Stimulated activated naive CD8-positive, alpha-beta T cell treated with anti-CD3 and anti-CD28 coated beads, Interleukin-15, Interleukin-2, amounts not matched to agents 100 U/mL and 50 U/mL, for 24 hours (primary cell): ENCODE measurements at regions not wholly inside any gene's neighbourhood (a gene's known extent, or its start where the extent isn't known, plus 50 kb on each side); places are given as distances from the start of the nearest gene placed in this dataset.
A peak's percentile ranks its signal among the peaks of the same experiment; 100 is the strongest.

Experiments used
- ATAC-seq: fragments of 150-1000 bp; cut with Tn5 transposase; one replicate; pipeline ENCODE4 v1.10.0; 2021
- DNase-seq: peaks from one replicate; pipeline ENCODE4 v3.0.0; 2021

DNA sequence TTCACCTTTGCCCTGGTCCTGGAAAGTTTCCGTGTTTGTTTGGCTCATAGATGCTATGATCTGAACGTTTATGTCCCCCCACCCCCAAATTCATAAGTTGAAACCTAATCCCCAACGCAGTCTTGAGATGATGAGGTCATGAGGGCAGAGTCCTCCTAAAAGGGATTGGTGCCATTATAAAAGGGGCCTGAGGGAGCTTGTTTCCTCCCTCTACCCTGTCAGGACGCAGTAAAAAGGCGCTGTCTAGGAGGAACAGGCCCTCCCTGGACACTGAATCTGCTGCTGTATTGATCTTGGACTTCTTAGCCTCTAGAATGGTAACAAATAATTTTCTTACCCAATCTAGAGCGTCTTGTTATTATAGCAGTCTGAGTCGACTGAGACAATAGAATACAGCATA lies 2190.6 kb upstream of the TENM3 start:
- no peak for ATAC-seq

GRCh38 chr4:180054291-180054690 lies 2188.9 kb upstream of the TENM3 start:
- DNase-seq = no peak
- ATAC-seq = no peak

More for the DNA sequence above, 2190.6 kb upstream of the TENM3 start:
- no peak for DNase-seq

DNA sequence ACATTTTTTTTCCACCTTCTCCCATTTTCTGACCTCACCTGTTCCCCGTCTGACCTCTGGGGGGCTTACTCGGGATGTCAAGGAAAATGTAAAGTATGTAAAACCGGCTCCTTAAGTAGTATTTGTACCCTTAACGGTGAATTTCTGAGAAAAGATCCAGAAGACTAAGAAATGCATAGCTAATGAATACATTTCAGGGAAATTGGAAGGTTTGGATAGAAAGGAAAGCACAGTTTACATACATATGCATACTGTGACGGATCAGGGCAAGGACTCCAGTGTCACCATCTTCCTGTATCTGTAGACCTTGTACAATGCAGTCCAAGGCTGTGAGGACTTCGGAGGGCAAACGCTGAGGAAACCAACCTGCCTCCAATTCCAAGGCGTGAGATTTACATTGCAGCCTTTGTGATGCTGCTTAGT lies 2185.9 kb upstream of the TENM3 start:
- no peak for ATAC-seq
- DNase-seq = no peak

DNA sequence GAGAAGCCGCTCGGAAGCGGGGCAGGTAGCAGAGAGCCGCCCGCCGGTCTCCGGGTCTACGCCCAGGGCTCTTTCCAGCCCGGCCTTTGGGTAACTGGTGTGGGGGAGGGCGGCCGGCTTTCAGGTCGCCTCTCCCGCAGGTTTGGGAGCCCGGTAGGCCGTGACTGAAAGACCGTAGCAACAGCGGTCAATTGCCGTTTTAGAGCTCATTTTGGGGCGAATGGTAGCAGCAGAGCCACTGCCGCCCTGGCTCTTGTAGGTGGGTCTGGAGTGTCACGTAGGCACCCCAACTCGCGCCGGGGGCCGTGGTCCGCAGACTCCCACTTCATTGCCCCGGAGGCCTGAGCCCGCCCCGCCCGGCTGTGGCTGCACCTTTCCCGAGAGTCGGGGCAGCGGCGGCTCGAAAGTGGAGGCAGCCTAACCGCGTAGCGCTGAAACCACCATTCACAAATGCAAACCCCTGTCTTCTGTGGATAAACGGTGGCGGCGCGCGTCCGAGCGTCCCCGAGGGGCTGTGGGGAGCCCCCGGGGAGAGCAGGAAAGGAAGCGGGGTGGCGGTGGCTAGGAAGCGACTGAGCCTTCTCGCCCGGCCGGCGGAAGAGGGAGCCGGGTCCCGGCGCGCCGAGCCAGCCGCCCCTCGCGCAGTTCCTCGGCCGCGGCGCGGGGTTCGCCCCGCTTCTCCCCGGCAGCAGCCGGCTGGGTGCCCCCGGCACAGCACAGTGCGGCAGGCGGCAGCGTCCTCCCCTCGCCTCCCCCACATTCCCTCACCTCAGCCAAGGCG lies 2185.1 kb upstream of the TENM3 start:
- ATAC-seq = peak; percentile 19

GRCh38 chr4:180058691-180059215 lies 2184.4 kb upstream of the TENM3 start:
- peak; percentile 5 for DNase-seq
- peak; percentile 28 for ATAC-seq

More for the DNA sequence above, 2185.1 kb upstream of the TENM3 start:
- peak; percentile 5 for DNase-seq

DNA sequence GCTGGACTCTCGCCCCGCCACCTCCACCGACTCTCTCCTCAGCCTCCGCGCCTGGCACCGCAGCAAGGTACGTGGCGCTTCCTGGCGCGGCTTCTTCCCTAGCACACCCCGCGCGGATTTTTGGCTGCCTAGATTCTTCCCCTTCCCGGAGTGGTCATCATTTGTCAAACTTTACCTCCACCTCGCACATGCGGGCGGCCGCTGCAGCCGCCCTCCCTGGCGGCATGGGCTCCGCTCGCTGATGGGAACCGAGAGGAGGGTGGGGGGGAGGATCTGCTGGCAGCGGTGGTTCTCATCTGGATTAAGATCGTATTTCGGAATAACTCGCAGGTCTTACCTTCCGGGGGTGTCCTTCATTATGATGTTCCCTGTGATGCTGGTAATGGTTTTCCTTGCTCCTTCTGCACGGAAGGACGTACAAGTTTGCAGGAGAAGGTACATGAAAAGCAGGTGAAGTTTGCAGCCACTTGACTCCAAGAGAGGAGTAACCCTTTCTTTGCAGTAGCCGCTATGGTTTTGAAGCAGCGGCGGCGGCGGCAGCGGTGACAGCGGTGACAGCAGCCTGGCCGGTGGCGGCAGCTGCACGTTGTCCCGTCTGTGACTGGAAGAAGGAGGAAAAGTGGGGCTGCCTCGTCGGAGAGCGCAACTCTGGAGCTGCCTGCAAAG lies 2183.9 kb upstream of the TENM3 start:
- no peak for DNase-seq
- ATAC-seq = peak; percentile 28

DNA sequence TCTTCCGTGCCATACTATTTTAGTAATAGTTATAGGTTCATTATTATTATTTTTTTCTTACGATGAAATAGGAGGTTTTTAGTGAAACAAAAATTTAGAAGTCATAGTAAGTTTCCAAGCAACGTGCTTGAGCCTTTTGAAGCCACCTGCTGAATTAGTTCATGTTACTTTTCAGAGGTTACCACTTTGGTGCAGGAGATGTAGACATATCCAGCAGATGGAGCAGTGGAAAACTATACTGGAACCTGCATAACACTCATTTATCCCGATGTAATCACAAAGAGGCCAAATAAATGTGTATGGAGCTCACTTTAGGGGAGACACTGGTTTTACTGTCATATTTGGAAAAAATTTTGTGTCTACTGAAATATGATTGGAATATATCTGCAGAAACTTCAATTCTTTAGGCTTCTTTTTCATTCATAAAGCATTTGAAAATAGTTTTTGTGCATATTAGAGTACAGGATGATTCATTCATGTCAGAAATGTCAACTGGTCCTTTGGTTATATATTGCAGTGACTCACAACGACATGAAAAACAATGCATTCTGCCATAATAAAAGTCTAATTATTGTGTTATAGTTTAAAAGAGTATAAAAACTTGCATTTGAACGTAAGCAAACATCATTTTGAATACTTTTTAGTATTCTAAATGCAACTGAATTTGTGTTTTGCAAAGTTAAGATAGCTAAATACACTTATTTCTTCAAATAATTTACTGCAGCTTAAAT lies 2182.9 kb upstream of the TENM3 start:
- no peak for ATAC-seq
- DNase-seq = no peak

DNA sequence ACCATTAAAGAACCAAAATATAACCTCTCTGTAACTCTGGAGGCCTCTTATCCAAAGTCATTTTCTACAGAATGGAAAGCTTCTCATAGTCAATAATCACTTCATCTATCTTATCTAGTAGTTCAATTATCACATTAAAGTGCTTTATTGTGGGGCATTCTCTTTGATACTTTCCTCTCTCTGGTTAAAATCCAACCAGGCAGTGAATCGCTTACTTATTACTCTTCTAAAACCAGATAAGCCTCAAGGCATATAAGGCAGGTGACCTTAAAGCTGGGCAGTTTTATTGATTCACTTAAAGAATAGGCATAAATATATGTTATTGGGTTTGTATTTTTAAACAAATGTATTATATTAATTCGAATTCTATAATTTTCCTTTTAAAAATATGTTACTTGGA lies 2162.1 kb upstream of the TENM3 start:
- no peak for ATAC-seq

GRCh38 chr4:180084561-180084960 lies 2158.6 kb upstream of the TENM3 start:
- ATAC-seq (no peak), DNase-seq (no peak)

More for the DNA sequence above, 2162.1 kb upstream of the TENM3 start:
- no peak for DNase-seq

- DNase-seq (no peak), ATAC-seq (no peak)
Measured at GRCh38 chr4:180086480-180087190, 2156.6 kb upstream of the TENM3 start.

GRCh38 chr4:180098586-180098985 lies 2144.6 kb upstream of the TENM3 start:
- DNase-seq (no peak), ATAC-seq (no peak)

DNA sequence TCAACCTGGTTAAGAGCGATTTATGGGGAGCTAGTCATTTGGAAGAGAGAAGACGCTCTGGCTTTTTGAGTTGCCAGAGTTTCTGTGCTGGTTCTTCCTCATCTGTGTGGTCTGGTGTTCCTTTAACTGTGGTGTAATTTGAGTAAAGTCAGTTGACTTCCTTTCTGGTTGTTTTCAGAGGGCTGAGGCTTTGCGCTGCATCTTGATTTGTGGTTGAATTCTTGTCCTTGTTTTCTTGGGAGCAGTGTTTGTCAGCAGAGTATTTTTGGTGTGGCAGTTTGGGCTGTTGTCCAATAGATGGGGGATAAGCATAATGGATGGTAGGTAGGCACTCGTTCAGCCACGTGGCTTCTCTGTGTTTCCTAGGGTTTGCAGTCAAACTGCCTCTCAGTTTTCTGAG lies 2143.2 kb upstream of the TENM3 start:
- no peak for DNase-seq
- ATAC-seq = no peak

- no peak for ATAC-seq
- no peak for DNase-seq
Measured at GRCh38 chr4:180100433-180101344, 2142.5 kb upstream of the TENM3 start.

DNA sequence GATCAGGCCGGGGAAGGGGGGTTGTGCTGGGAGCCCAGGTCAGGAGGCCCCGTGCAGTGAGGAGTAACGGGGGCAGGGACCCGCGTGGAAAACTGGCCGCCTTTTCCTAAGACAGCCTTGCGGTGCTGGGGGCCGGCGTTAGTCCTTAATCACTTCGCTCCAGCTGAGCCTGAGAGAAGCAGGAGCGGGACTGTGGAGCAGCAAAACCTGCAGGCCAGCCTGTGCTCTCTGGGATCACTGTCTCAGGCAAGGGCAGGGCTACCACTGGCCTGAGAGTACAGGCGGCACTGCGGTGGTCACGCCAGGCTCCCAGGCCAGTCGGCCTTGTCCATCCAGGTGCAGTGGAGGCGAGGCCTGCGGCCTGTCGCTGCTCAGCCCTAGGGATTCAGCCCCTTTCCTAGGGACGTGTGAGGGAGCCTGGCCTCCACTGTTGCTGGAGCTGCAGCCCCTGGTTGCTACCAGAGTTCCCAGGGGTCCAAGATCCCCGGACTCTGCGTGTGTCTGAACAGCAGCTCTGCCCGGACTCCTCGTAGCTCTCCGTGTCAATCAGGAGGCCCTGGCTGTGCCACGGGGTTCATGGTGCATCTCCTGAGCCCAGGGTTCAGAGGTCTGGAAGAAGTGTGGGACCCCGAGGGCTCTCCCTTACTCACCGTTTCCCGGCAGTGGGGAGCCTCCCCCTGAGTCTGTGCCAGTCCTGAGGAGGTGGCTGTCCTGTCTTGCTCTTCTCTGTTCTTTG lies 2141.7 kb upstream of the TENM3 start:
- DNase-seq (no peak), ATAC-seq (no peak)

DNA sequence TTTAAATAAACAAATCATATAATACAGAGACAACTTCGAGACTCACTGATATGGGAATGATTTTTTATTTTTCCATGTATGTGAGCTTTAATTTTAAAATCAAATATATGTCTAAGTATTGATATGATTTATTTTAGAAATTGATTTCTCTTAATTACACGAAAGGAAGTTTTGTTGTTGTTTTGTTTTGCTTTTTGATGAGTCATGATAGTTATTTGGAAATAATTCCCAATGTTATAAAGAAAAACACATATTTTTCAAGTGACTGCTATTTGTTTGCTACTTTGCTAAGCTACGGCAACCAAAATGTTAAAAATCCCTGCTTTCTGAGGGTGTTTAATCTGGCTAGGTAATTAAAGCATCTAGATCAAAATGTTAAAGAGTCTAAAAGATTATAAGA lies 2139.4 kb upstream of the TENM3 start:
- DNase-seq (no peak), ATAC-seq (no peak)

- ATAC-seq = no peak
- DNase-seq = no peak
Measured at GRCh38 chr4:180105362-180105761, 2137.8 kb upstream of the TENM3 start.

DNA sequence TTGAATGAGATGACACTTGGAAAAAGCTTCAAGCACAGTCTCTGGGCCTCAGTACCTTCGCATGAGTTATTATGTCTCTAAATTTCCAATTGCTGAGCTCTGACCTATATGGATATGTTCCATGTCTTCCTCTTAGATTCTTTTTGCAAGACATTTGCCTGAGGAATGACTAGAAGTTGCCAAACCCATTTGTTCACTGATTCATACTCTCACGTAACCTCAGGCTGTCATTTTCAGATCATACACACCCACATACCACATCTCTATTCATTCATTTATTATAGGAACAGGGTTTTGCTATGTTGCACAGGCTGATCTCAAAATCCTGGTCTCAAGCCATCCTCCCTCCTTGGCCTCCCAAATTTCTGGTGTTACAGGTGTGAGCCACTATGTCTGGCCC lies 2137.1 kb upstream of the TENM3 start:
- DNase-seq (no peak), ATAC-seq (no peak)

DNA sequence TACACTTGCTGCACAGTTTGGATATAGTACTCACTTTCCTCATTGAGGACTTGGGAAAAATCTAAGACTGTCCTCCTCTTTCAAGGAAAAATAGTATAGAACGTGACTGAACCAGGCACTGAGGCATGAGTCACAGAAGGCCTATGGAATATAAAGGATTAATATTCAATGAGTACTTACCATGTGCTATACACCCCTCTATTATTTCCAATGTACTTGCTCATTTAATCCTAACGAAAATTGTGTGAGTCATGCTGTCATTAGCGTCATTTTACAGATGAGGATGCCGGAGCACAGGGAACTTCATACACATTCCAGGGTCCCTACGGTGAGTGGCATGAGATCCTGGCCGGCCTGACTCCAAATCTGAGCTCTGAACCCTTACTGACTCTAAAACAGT lies 2136.2 kb upstream of the TENM3 start:
- no peak for ATAC-seq
- no peak for DNase-seq

GRCh38 chr4:180116840-180117239 lies 2126.4 kb upstream of the TENM3 start:
- DNase-seq (no peak), ATAC-seq (no peak)

DNA sequence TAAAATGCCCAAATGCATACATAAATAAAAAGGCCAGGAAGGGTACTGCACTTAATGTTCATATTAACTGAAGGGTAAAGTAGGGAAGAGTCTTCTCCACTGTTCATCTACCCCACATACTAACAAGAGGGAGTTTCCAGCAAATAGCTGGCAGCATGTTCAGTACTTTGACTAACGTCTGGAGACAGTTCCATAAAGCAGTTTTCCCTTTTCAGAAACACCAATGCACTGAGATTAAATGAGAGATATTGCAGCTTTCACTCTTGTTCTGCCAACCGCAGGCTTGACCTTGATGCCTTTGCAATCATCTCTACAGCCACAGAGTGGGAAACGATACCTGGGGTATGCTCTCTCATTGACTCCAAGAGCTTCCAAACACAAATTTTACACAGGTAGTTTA lies 2123.1 kb upstream of the TENM3 start:
- DNase-seq (no peak), ATAC-seq (no peak)
